H9 (cell line): ENCODE measurements at regions not wholly inside any gene's neighbourhood (a gene's known extent, or its start where the extent isn't known, plus 50 kb on each side); places are given as distances from the start of the nearest gene placed in this dataset.

ENCODE experiments used
- DNase-seq: peaks from one replicate; pipeline ENCODE4 v3.0.0-alpha.2; 2017
- H2AFZ ChIP-seq: one replicate; pipeline ENCODE4 v1.6.1; 2013; ENCODE audit warnings: mild to moderate bottlenecking, low read length, control low read depth, moderate library complexity
- H2AK5ac ChIP-seq: 2 replicates; pipeline ENCODE4 v1.6.1; 2013; ENCODE audit warnings: low read length, control low read depth, mixed read lengths; ENCODE audit not compliant: insufficient read length
- H2BK120ac ChIP-seq: one replicate; pipeline ENCODE4 v1.6.1; 2013; ENCODE audit warnings: low read depth, mild to moderate bottlenecking, low read length, control low read depth, inconsistent platforms; ENCODE audit not compliant: poor library complexity, severe bottlenecking
- H2BK12ac ChIP-seq: 2 replicates; pipeline ENCODE4 v1.6.1; 2013; ENCODE audit warnings: low read length, control low read depth, mixed read lengths, low read depth; ENCODE audit not compliant: insufficient read length
- H2BK15ac ChIP-seq: 2 replicates; pipeline ENCODE4 v1.6.1; 2013; ENCODE audit warnings: low read depth, low read length, control low read depth
- H2BK20ac ChIP-seq: one replicate; pipeline ENCODE4 v1.6.1; 2013; ENCODE audit warnings: low read depth, mild to moderate bottlenecking, low read length, control low read depth, inconsistent platforms; ENCODE audit not compliant: poor library complexity, severe bottlenecking
- H2BK5ac ChIP-seq: 2 replicates; pipeline ENCODE4 v1.6.1; 2013; ENCODE audit warnings: low read length, control low read depth, mixed read lengths; ENCODE audit not compliant: insufficient read length
- H3K14ac ChIP-seq: 2 replicates; pipeline ENCODE4 v1.6.1; 2013; ENCODE audit warnings: low read length, control low read depth; ENCODE audit not compliant: insufficient read depth
- H3K18ac ChIP-seq: 2 replicates; pipeline ENCODE4 v1.6.1; 2013; ENCODE audit warnings: low read depth, mild to moderate bottlenecking, mixed read lengths, low read length, control low read depth; ENCODE audit not compliant: insufficient read length
- H3K23ac ChIP-seq: 2 replicates; pipeline ENCODE4 v1.6.1; 2013; ENCODE audit warnings: low read length, control low read depth, mixed read lengths, low read depth; ENCODE audit not compliant: insufficient read length
- H3K23me2 ChIP-seq: 2 replicates; pipeline ENCODE4 v1.6.1; 2013; ENCODE audit warnings: low read depth, mild to moderate bottlenecking, mixed read lengths, low read length, control low read depth; ENCODE audit not compliant: insufficient read length, poor library complexity, severe bottlenecking
- H3K27ac ChIP-seq: 2 replicates; pipeline ENCODE4 v1.5.1; 2013; ENCODE audit warnings: low read length, control low read depth, mixed read lengths, low read depth; ENCODE audit not compliant: insufficient read length
- H3K27me3 ChIP-seq: 2 replicates; pipeline ENCODE4 v1.6.1; 2013; ENCODE audit warnings: low read length, control low read depth, inconsistent platforms; ENCODE audit not compliant: insufficient read depth
- H3K4ac ChIP-seq: 2 replicates; pipeline ENCODE4 v1.6.1; 2013; ENCODE audit warnings: low read depth, mild to moderate bottlenecking, control low read depth, inconsistent platforms, low read length, moderate library complexity
- H3K4me1 ChIP-seq: 2 replicates; pipeline ENCODE4 v1.6.1; 2013; ENCODE audit warnings: low read length, control low read depth, inconsistent platforms; ENCODE audit not compliant: insufficient read depth
- H3K4me2 ChIP-seq: 2 replicates; pipeline ENCODE4 v1.6.1; 2013; ENCODE audit warnings: low read length, control low read depth, mixed read lengths; ENCODE audit not compliant: insufficient read length, insufficient read depth
- H3K56ac ChIP-seq: 2 replicates; pipeline ENCODE4 v1.6.1; 2013; ENCODE audit warnings: low read depth, mild to moderate bottlenecking, mixed read lengths, low read length, control low read depth; ENCODE audit not compliant: insufficient read length
- H3K79me1 ChIP-seq: 2 replicates; pipeline ENCODE4 v1.6.1; 2013; ENCODE audit warnings: low read depth, mild to moderate bottlenecking, moderate library complexity, low read length, control low read depth, inconsistent platforms; ENCODE audit not compliant: insufficient read depth, poor library complexity, severe bottlenecking
- H3K79me2 ChIP-seq: 2 replicates; pipeline ENCODE4 v1.6.1; 2013; ENCODE audit warnings: low read length, control low read depth, inconsistent platforms; ENCODE audit not compliant: insufficient read depth
- H3K9ac ChIP-seq: 2 replicates; pipeline ENCODE4 v1.6.1; 2013; ENCODE audit warnings: low read length, control low read depth, mixed read lengths; ENCODE audit not compliant: insufficient read length; ENCODE audit errors: extremely low read depth
- H3K9me3 ChIP-seq: one replicate; pipeline ENCODE4 v1.6.1; 2013; ENCODE audit warnings: low read depth, low read length, inconsistent platforms; ENCODE audit not compliant: control insufficient read depth
- H3T11ph ChIP-seq: one replicate; pipeline ENCODE4 v1.6.1; 2013; ENCODE audit warnings: mild to moderate bottlenecking, low read length, control low read depth, inconsistent platforms
- H4K20me1 ChIP-seq: one replicate; pipeline ENCODE4 v1.6.1; 2013; ENCODE audit not compliant: control insufficient read depth, insufficient read length, insufficient read depth
- H4K5ac ChIP-seq: 2 replicates; pipeline ENCODE4 v1.6.1; 2013; ENCODE audit warnings: low read depth, mild to moderate bottlenecking, mixed read lengths, low read length, control low read depth; ENCODE audit not compliant: insufficient read length
- H4K8ac ChIP-seq: replicated peaks from 2 replicates; pipeline ENCODE4 v1.6.1; 2013; ENCODE audit warnings: low read length, control low read depth, mixed read lengths, low read depth; ENCODE audit not compliant: insufficient read length
- H4K91ac ChIP-seq: 2 replicates; pipeline ENCODE4 v1.6.1; 2013; ENCODE audit warnings: low read depth, mild to moderate bottlenecking, moderate library complexity, mixed read lengths, low read length, control low read depth; ENCODE audit not compliant: insufficient read length
- H3K27ac Mint-ChIP-seq, 3 experiments: 2 replicates in 2 of 3; 3 replicates in 1 of 3; pipeline ENCODE4 v1.8.0; 2020 to 2021; ENCODE audit warnings: mixed read lengths in 3 of 3, mild to moderate bottlenecking in 1 of 3, moderate library complexity in 1 of 3
- H3K27me3 Mint-ChIP-seq: 2 replicates; pipeline ENCODE4 v1.8.0; 2021; ENCODE audit warnings: low read depth, mild to moderate bottlenecking, moderate library complexity, mixed read lengths
- H3K36me3 Mint-ChIP-seq, 3 experiments: 2 replicates in 2 of 3; 3 replicates in 1 of 3; pipeline ENCODE4 v1.8.0; 2020 to 2021; ENCODE audit warnings: low read depth in 3 of 3, mixed read lengths in 3 of 3; ENCODE audit not compliant: insufficient read depth in 1 of 3
- H3K4me1 Mint-ChIP-seq, 2 experiments: 2 replicates each; pipeline ENCODE4 v1.8.0; 2020; ENCODE audit warnings: mixed read lengths in 2 of 2
- H3K4me3 Mint-ChIP-seq, 2 experiments: 2 replicates in 1 of 2; 3 replicates in 1 of 2; pipeline ENCODE4 v1.8.0; 2020 to 2021; ENCODE audit warnings: mild to moderate bottlenecking in 2 of 2, mixed read lengths in 2 of 2, moderate library complexity in 1 of 2
- H3K9me3 Mint-ChIP-seq, 2 experiments: 2 replicates in 1 of 2; 3 replicates in 1 of 2; pipeline ENCODE4 v1.8.0; 2020; ENCODE audit warnings: mild to moderate bottlenecking in 2 of 2, mixed read lengths in 2 of 2, moderate library complexity in 1 of 2
- WGBS: extraction: QIAGEN DNeasy Blood & Tissue Kit; methylation state at CpG from one replicate; pipeline ENCODE4 v1.1.7; 2013; ENCODE audit warnings: missing lambda C conversion rate, low lambda C conversion rate, mixed read lengths; ENCODE audit not compliant: insufficient read length; ENCODE audit errors: extremely low coverage; 5-methylcytosine and 5-hydroxymethylcytosine counted together
- TF ChIP-seq, protein P1 (sequence below): fragments of 200-600 bp; sonication (generic); conservative IDR thresholded peaks from 3 replicates; pipeline ENCODE4 v1.8.0; 2021; ENCODE audit warnings: antibody characterized with exemption, mild to moderate bottlenecking

DNA sequence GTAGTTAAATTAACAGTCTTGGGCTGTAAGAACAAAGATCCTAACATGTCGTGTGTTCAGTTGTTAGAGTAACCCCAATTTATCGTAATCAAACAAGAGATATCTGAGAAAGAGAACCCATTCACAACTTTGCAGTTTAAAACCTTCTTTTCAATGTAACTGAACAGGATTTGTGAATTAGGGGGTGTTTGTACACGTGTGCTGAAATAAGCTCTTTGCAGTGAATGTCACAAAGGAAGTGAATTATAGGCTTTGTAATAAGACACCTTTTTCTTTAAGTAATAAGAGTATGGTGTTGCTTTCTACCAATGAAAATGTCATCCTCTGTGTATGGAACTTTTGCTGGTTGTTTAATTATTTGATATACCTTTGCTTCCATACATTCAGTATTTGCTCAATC is 114.0 kb downstream of the ALX1 start:
- Mint-ChIP-seq H3K4me3 (no peak overlapping the region), H3K4me1 (no peaks in the 10 kb centered on the region), H3K9me3 (no peaks in the 10 kb centered on the region), H3K27me3 (no peaks in the 10 kb centered on the region), H3K36me3 (no peaks in the 10 kb centered on the region), H3K27ac (no peak overlapping the region)
- Histone ChIP-seq H3K23me2 (no peaks in the 10 kb centered on the region), H3K56ac (no peak overlapping the region), H3K79me2 (no peaks in the 10 kb centered on the region), H3K23ac (no peak overlapping the region), H4K8ac (no peak overlapping the region), H3K9ac (no peak overlapping the region), H3T11ph (no peak overlapping the region), H3K27me3 (no peaks in the 10 kb centered on the region), H3K18ac (no peak overlapping the region), H2BK120ac (no peak overlapping the region), H2BK20ac (no peak overlapping the region), H4K91ac (no peak overlapping the region), H4K20me1 (no peaks in the 10 kb centered on the region), H3K9me3 (no peaks in the 10 kb centered on the region), H2AFZ (no peak overlapping the region), H2AK5ac (no peak overlapping the region), H3K79me1 (no peaks in the 10 kb centered on the region), H2BK12ac (no peak overlapping the region), H4K5ac (no peak overlapping the region), H3K14ac (no peak overlapping the region), H2BK15ac (no peak overlapping the region), H2BK5ac (no peak overlapping the region), H3K27ac (no peak overlapping the region), H3K4me2 (no peak overlapping the region), H3K4me1 (no peaks in the 10 kb centered on the region), H3K4ac (no peak overlapping the region)
- TF ChIP-seq, protein P1, sequence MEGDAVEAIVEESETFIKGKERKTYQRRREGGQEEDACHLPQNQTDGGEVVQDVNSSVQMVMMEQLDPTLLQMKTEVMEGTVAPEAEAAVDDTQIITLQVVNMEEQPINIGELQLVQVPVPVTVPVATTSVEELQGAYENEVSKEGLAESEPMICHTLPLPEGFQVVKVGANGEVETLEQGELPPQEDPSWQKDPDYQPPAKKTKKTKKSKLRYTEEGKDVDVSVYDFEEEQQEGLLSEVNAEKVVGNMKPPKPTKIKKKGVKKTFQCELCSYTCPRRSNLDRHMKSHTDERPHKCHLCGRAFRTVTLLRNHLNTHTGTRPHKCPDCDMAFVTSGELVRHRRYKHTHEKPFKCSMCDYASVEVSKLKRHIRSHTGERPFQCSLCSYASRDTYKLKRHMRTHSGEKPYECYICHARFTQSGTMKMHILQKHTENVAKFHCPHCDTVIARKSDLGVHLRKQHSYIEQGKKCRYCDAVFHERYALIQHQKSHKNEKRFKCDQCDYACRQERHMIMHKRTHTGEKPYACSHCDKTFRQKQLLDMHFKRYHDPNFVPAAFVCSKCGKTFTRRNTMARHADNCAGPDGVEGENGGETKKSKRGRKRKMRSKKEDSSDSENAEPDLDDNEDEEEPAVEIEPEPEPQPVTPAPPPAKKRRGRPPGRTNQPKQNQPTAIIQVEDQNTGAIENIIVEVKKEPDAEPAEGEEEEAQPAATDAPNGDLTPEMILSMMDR = no peak
- no CpG with 5 or more reads among the region's 3 CpGs for WGBS
- DNase-seq = no peak
